Vagina (tissue), 2 donors: ENCODE measurements at regions not wholly inside any gene's neighbourhood (a gene's known extent, or its start where the extent isn't known, plus 50 kb on each side); places are given as distances from the start of the nearest gene placed in this dataset.

Experiments used
- POLR2A ChIP-seq, 2 donors: fragments of 450-650 bp; IDR thresholded peaks; one replicate each; pipeline ENCODE4 v1.6.1; 2017; ENCODE audit warnings: antibody characterized with exemption in 2 of 2, mild to moderate bottlenecking in 2 of 2, moderate library complexity in 2 of 2
- POLR2AphosphoS5 ChIP-seq, 2 donors: sonication (generic); formaldehyde crosslinking; IDR thresholded peaks; one replicate each; pipeline ENCODE4 v1.9.0; 2017; ENCODE audit warnings: antibody characterized with exemption in 2 of 2, mild to moderate bottlenecking in 2 of 2, low read depth in 1 of 2; ENCODE audit not compliant: insufficient read depth in 1 of 2
- TF ChIP-seq, protein P1 (sequence below), 3 experiments: fragments of 450-650 bp in 2 of 3; fragments of 200-600 bp in 1 of 3; sonication (generic) in 1 of 3; IDR thresholded peaks; one replicate each; pipeline ENCODE4 v1.5.1; 2017 to 2019; ENCODE audit warnings: antibody characterized with exemption in 3 of 3, mild to moderate bottlenecking in 2 of 3, moderate library complexity in 2 of 3

DNA sequence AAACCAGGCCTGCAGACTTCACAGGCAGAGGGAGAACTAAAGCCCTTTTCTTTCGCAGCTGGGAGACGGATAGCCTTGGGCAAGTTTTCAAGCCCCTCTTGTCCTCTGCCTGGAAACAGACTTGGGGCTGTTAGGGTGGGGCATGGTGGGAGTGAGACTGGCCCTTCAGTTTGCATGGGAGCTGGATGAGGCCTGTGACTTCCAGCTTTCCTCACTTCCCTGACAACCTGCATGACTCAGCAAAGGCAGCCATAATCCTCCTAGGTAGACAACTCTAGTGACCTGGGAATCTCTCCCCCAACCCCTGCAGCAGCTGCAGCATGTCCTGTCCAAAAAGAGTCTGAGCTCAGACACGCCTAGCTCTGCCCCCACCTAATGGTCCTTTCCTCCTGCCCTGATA lies 93.0 kb downstream of the POSTN start:
- TF ChIP-seq, protein P1, sequence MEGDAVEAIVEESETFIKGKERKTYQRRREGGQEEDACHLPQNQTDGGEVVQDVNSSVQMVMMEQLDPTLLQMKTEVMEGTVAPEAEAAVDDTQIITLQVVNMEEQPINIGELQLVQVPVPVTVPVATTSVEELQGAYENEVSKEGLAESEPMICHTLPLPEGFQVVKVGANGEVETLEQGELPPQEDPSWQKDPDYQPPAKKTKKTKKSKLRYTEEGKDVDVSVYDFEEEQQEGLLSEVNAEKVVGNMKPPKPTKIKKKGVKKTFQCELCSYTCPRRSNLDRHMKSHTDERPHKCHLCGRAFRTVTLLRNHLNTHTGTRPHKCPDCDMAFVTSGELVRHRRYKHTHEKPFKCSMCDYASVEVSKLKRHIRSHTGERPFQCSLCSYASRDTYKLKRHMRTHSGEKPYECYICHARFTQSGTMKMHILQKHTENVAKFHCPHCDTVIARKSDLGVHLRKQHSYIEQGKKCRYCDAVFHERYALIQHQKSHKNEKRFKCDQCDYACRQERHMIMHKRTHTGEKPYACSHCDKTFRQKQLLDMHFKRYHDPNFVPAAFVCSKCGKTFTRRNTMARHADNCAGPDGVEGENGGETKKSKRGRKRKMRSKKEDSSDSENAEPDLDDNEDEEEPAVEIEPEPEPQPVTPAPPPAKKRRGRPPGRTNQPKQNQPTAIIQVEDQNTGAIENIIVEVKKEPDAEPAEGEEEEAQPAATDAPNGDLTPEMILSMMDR (IDR thresholded peaks at IDR 0.05) = no peak
- TF ChIP-seq POLR2AphosphoS5 (IDR thresholded peaks at IDR 0.05; ENCODE audit: insufficient read depth in 1 of 2, low read depth in 1 of 2) (no peak), POLR2A (IDR thresholded peaks at IDR 0.05) (no peak)
